Tibial artery (tissue), 4 donors: ENCODE measurements at regions not wholly inside any gene's neighbourhood (a gene's known extent, or its start where the extent isn't known, plus 50 kb on each side); places are given as distances from the start of the nearest gene placed in this dataset.

Experiments
- DNase-seq, 2 donors: peaks; one replicate each; pipeline ENCODE4 v3.0.0-alpha.2; 2019
- H3K27ac ChIP-seq, 2 donors: fragments of 200-600 bp; sonication (generic) in 1 of 2; 1 replicate in 1 of 2; 2 replicates in 1 of 2; pipeline ENCODE4 v1.5.1; 2018 to 2019; ENCODE audit warnings: mild to moderate bottlenecking in 1 of 2
- H3K27me3 ChIP-seq, 2 donors: fragments of 200-600 bp; sonication (generic) in 1 of 2; one replicate each; pipeline versions ENCODE4 v1.5.1 to v1.6.0; 2016 to 2019
- H3K36me3 ChIP-seq, 3 donors: fragments of 200-600 bp; sonication (generic) in 2 of 3; one replicate each; pipeline ENCODE4 v1.5.1; 2016 to 2019; ENCODE audit warnings: mild to moderate bottlenecking in 2 of 3
- H3K4me1 ChIP-seq, 4 donors: fragments of 200-600 bp; sonication (generic) in 2 of 4; 1 replicate in 3 of 4; 2 replicates in 1 of 4; pipeline ENCODE4 v1.5.1; 2016 to 2019
- H3K4me3 ChIP-seq, 2 donors: fragments of 200-600 bp; sonication (generic) in 1 of 2; 1 replicate in 1 of 2; 2 replicates in 1 of 2; pipeline ENCODE4 v1.5.1; 2018 to 2019; ENCODE audit warnings: mild to moderate bottlenecking in 2 of 2
- H3K9me3 ChIP-seq, 3 donors: fragments of 200-600 bp; sonication (generic) in 1 of 3; one replicate each; pipeline ENCODE4 v1.5.1; 2016 to 2019
- intact Hi-C: fragments of 100-400 bp; cut with DNase I; formaldehyde crosslinking; loops from one replicate; pipeline ENCODE4 v1.15.0; 2023; ENCODE audit warnings: low total_unique reads
- TF ChIP-seq, protein P1 (sequence below), 2 experiments: fragments of 200-600 bp in 1 of 2; fragments of 450-650 bp in 1 of 2; IDR thresholded peaks; one replicate each; pipeline ENCODE4 v1.5.1; 2017 to 2019; ENCODE audit warnings: antibody characterized with exemption in 2 of 2, mild to moderate bottlenecking in 1 of 2, moderate library complexity in 1 of 2

DNA sequence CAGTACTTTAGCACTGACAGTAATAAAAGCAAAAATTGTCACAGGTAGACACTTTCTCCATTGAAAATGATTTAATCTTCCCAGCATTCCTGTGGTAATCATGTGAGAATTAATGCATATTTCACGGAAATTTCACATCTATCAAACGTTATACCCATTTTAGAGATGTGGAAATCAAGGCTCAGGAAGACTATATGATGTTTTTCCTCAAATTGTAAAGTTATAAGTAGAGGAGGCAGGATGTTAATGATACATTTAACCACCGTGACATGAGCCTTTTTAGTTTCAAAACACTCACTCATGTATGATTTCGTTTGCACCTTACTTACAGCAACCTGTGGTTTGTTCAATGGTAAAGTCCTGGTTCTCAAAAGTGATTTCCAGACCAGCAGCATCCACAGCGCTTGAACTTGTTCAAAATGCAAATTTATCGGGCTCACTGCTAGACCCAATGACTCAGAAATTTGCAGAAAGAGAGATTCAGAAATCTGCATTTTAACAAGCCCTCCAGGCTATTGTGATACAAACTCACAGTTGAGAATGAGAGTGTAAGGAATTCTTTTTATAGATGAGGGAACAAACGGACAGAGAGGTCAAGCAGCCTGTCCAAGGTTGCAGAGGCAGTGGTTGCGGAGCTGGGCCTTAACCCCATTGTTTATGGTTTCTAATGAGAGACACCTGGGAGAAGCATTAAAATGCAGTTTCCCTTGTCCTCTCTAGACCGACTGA is 654.8 kb upstream of the TBX3 start:
- H3K9me3 ChIP-seq: no peaks in the 10 kb centered on the region
- H3K4me3 ChIP-seq: no peak overlapping the region
- H3K27me3 ChIP-seq: no peaks in the 10 kb centered on the region
- no peak for DNase-seq
- H3K36me3 ChIP-seq: no peaks in the 10 kb centered on the region
- TF ChIP-seq, protein P1, sequence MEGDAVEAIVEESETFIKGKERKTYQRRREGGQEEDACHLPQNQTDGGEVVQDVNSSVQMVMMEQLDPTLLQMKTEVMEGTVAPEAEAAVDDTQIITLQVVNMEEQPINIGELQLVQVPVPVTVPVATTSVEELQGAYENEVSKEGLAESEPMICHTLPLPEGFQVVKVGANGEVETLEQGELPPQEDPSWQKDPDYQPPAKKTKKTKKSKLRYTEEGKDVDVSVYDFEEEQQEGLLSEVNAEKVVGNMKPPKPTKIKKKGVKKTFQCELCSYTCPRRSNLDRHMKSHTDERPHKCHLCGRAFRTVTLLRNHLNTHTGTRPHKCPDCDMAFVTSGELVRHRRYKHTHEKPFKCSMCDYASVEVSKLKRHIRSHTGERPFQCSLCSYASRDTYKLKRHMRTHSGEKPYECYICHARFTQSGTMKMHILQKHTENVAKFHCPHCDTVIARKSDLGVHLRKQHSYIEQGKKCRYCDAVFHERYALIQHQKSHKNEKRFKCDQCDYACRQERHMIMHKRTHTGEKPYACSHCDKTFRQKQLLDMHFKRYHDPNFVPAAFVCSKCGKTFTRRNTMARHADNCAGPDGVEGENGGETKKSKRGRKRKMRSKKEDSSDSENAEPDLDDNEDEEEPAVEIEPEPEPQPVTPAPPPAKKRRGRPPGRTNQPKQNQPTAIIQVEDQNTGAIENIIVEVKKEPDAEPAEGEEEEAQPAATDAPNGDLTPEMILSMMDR (IDR thresholded peaks at IDR 0.05): no peak
- intact Hi-C loops: no loop called here
- H3K4me1 ChIP-seq: peaks cover 0 to 28% (median 10%) of the 10 kb centered on the region in 4 donors
- H3K27ac ChIP-seq: peak overlapping the region; percentile 61 to 65

- intact Hi-C loops: no loop called here
- H3K27me3 ChIP-seq: no peaks in the 10 kb centered on the region
- no peaks in the 10 kb centered on the region for H3K9me3 ChIP-seq
- H3K27ac ChIP-seq: peak overlapping the region; percentile 61 to 65
- H3K4me1 ChIP-seq: peaks cover 0 to 28% (median 10%) of the 10 kb centered on the region in 4 donors
- H3K36me3 ChIP-seq: no peaks in the 10 kb centered on the region
- DNase-seq: peak; percentile 74 to 78
- no peak overlapping the region for H3K4me3 ChIP-seq
- TF ChIP-seq, protein P1 (IDR thresholded peaks at IDR 0.05): no peak
Observed at GRCh38 chr12:115337693-115338543, 653.9 kb upstream of the TBX3 start.

DNA sequence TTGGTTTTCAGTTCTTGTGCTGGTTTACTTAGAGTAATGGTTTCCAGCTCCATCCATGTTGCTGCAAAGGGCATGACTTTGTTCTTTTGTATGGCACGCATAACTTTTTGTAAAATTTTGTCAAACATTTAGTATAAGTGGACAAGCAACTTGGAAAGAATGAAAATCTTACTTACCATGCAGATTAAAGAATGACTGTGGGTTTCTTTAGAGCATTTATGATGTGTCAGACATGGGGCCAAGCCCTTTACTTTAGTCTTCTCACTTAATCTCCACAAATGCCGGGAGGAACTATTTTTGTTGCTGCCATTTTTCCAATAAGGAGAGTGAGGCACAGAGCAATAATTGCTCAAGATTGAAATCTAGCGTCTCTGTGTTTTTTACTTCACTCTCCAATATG is 652.5 kb upstream of the TBX3 start:
- H3K9me3 ChIP-seq: no peaks in the 10 kb centered on the region
- intact Hi-C loops: no loop called here
- H3K4me3 ChIP-seq: no peak overlapping the region
- TF ChIP-seq, protein P1 (IDR thresholded peaks at IDR 0.05): no peak
- peaks cover 0 to 21% (median 8%) of the 10 kb centered on the region in 4 donors for H3K4me1 ChIP-seq
- no peaks in the 10 kb centered on the region for H3K36me3 ChIP-seq
- DNase-seq: no peak
- H3K27me3 ChIP-seq: no peaks in the 10 kb centered on the region
- H3K27ac ChIP-seq: no peak overlapping the region

GRCh38 chr12:115335594-115335993 is 651.6 kb upstream of the TBX3 start:
- H3K4me3 ChIP-seq: no peak overlapping the region
- H3K27ac ChIP-seq: no peak overlapping the region
- peaks cover 0 to 14% (median 5%) of the 10 kb centered on the region in 4 donors for H3K4me1 ChIP-seq
- H3K9me3 ChIP-seq: no peaks in the 10 kb centered on the region
- DNase-seq: no peak
- intact Hi-C loops: no loop called here
- no peaks in the 10 kb centered on the region for H3K36me3 ChIP-seq
- TF ChIP-seq, protein P1 (IDR thresholded peaks at IDR 0.05): no peak
- H3K27me3 ChIP-seq: no peaks in the 10 kb centered on the region

GRCh38 chr12:115335048-115335447 is 651.1 kb upstream of the TBX3 start:
- H3K27me3 ChIP-seq: no peaks in the 10 kb centered on the region
- intact Hi-C loops: no loop called here
- H3K27ac ChIP-seq: no peak overlapping the region
- H3K4me3 ChIP-seq: no peak overlapping the region
- no peak for DNase-seq
- H3K4me1 ChIP-seq: peaks cover 0 to 14% (median 5%) of the 10 kb centered on the region in 4 donors
- TF ChIP-seq, protein P1 (IDR thresholded peaks at IDR 0.05): no peak
- H3K36me3 ChIP-seq: no peaks in the 10 kb centered on the region
- no peaks in the 10 kb centered on the region for H3K9me3 ChIP-seq
